CD4-positive, alpha-beta memory T cell (primary cell): ENCODE measurements at regions not wholly inside any gene's neighbourhood (a gene's known extent, or its start where the extent isn't known, plus 50 kb on each side); places are given as distances from the start of the nearest gene placed in this dataset.

ENCODE experiments used
- CTCF ChIA-PET: fragments of 350-600 bp; sonication (Branson Sonifier 250); formaldehyde crosslinking; loops from one replicate; lab custom pipeline; 2021; ENCODE audit warnings: inconsistent platforms; ENCODE audit not compliant: partially characterized antibody; lab: Charles Lee
- POLR2A ChIA-PET: fragments of 350-600 bp; sonication (Branson Sonifier 250); formaldehyde crosslinking; loops from one replicate; lab custom pipeline; 2021; ENCODE audit not compliant: partially characterized antibody; lab: Charles Lee
- DNase-seq, 5 donors: peaks; one replicate each; pipeline versions ENCODE4 v3.0.0 to v3.0.0-alpha.2; 2020 to 2022; ENCODE audit warnings: mixed read lengths in 1 of 5
- H3K27ac ChIP-seq: one replicate; pipeline ENCODE4 v1.7.0; 2013; ENCODE audit warnings: low read depth, low read length
- H3K27me3 ChIP-seq: 2 replicates; pipeline ENCODE4 v1.7.0; 2013; ENCODE audit warnings: mild to moderate bottlenecking, low read length, moderate library complexity; ENCODE audit not compliant: insufficient read depth
- H3K36me3 ChIP-seq: 2 replicates; pipeline ENCODE4 v1.7.0; 2013; ENCODE audit warnings: mild to moderate bottlenecking, low read length, moderate library complexity; ENCODE audit not compliant: insufficient read depth
- H3K4me1 ChIP-seq: 2 replicates; pipeline ENCODE4 v1.7.0; 2013; ENCODE audit warnings: mild to moderate bottlenecking, low read length, moderate library complexity; ENCODE audit not compliant: insufficient read depth
- H3K4me3 ChIP-seq, 2 donors: one replicate each; pipeline ENCODE4 v1.7.0; 2013; ENCODE audit warnings: low read length in 2 of 2, mild to moderate bottlenecking in 1 of 2
- H3K9me3 ChIP-seq, 2 donors: one replicate each; pipeline ENCODE4 v1.7.0; 2013; ENCODE audit warnings: low read length in 2 of 2, control low read depth in 1 of 2; ENCODE audit not compliant: control insufficient read depth in 1 of 2
- H3K27ac Mint-ChIP-seq, 7 donors: one replicate each; pipeline ENCODE4 v1.8.0; 2020 to 2021; ENCODE audit warnings: mixed read lengths in 7 of 7, mild to moderate bottlenecking in 6 of 7, inconsistent platforms in 3 of 7, moderate library complexity in 3 of 7
- H3K27me3 Mint-ChIP-seq, 2 donors: one replicate each; pipeline ENCODE4 v1.8.0; 2020 to 2021; ENCODE audit warnings: mixed read lengths in 2 of 2
- H3K36me3 Mint-ChIP-seq, 2 donors: one replicate each; pipeline ENCODE4 v1.8.0; 2020 to 2021; ENCODE audit warnings: mixed read lengths in 2 of 2, inconsistent platforms in 1 of 2, mild to moderate bottlenecking in 1 of 2
- H3K4me1 Mint-ChIP-seq, 4 donors: one replicate each; pipeline ENCODE4 v1.8.0; 2020 to 2021; ENCODE audit warnings: mixed read lengths in 4 of 4, mild to moderate bottlenecking in 1 of 4
- H3K4me3 Mint-ChIP-seq, 8 donors: one replicate each; pipeline ENCODE4 v1.8.0; 2020 to 2021; ENCODE audit warnings: mixed read lengths in 8 of 8, mild to moderate bottlenecking in 7 of 8, moderate library complexity in 6 of 8, inconsistent platforms in 3 of 8
- H3K9me3 Mint-ChIP-seq, 8 donors: one replicate each; pipeline ENCODE4 v1.8.0; 2020 to 2021; ENCODE audit warnings: mixed read lengths in 8 of 8, mild to moderate bottlenecking in 5 of 8, inconsistent platforms in 3 of 8, moderate library complexity in 1 of 8
- intact Hi-C: fragments of 100-400 bp; cut with micrococcal nuclease; formaldehyde crosslinking; loops from one replicate; pipeline ENCODE4 v1.15.1; 2023

DNA sequence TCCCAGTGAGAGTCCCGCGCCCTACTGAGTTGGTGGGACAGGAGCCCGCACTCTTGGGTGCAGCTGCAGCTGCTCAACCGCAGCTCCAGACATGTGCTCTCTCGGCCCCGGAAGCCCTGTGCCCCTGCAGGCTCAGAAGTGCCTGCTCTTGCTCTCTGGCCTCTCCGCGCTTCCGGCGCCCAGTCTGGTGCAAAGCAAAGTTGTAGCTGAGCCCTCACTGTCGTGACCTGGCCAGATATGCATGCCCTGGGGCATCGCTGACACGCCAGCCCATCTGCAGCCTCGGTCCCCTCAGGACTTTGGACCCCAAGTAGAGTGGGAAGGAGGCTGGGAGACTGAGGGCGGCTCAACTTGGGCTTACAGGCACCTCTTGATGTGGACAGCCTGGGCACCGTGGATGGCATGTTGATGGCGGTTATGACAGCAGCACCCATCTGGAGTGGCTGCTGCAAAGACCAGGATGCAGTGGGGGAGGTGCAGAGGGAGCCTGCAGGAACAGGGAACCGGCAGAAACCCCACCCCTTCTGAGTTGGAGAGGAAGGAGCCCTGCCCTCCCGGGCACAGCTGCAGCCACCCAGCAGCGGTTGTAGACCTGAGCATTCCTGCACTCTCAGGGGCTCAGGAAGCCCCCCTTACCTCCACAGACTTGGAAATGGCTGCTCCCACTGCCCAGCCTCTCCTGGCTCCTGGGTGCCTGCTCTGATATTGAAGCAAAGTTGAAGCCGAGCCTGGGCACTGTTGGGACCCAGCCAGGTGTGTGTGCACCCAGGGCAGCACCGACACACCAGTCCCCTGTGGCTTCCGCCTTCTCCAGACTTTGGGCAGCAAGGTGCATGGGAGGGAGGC, 462.6 kb downstream of the TBC1D32 start:
- no peaks in the 10 kb centered on the region for H3K36me3 Mint-ChIP-seq
- POLR2A ChIA-PET, result no interaction called here
- H3K4me1 Mint-ChIP-seq, result no peaks in the 10 kb centered on the region
- intact Hi-C loops, result no loop called here
- H3K9me3 Mint-ChIP-seq, result peaks cover 0 to 6% (median 0%) of the 10 kb centered on the region in 8 donors
- H3K27ac ChIP-seq, result no peak overlapping the region
- no peaks in the 10 kb centered on the region for H3K27me3 ChIP-seq
- no peaks in the 10 kb centered on the region for H3K36me3 ChIP-seq
- H3K4me3 ChIP-seq, result no peak overlapping the region
- no peak overlapping the region for H3K27ac Mint-ChIP-seq
- no peak overlapping the region for H3K4me3 Mint-ChIP-seq
- H3K9me3 ChIP-seq, result peaks cover 0 to 3% of the 10 kb centered on the region in 2 donors
- no peak for DNase-seq
- H3K4me1 ChIP-seq, result no peaks in the 10 kb centered on the region
- H3K27me3 Mint-ChIP-seq, result no peaks in the 10 kb centered on the region
- CTCF ChIA-PET, result no interaction called here

DNA sequence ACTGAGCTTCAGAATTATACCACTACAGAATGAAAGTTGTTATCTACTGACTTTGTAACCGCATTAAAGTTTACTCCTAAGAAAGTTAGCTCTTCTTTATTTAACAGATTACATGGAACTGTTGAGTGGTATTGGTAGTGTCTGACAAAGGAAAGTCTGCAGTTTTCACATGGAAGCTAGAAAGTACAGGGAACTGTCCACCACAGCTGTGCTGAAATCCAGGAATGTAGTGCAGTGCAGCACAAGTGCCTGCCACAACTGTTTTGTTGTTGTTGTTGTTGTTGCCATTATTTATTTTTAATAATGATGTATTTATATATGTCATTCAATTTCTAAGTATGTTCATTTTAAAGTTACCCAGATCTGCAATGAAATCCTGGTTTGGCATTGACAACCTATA, 464.9 kb downstream of the TBC1D32 start:
- Histone ChIP-seq H3K36me3 (no peaks in the 10 kb centered on the region), H3K9me3 (peaks cover 0 to 3% of the 10 kb centered on the region in 2 donors), H3K27me3 (no peaks in the 10 kb centered on the region), H3K27ac (no peak overlapping the region), H3K4me1 (no peaks in the 10 kb centered on the region), H3K4me3 (no peak overlapping the region)
- H3K9me3 Mint-ChIP-seq, result peaks cover 0 to 6% (median 0%) of the 10 kb centered on the region in 8 donors
- H3K27ac Mint-ChIP-seq, result no peak overlapping the region
- no peaks in the 10 kb centered on the region for H3K36me3 Mint-ChIP-seq
- intact Hi-C loops, result no loop called here
- H3K4me1 Mint-ChIP-seq, result no peaks in the 10 kb centered on the region
- ChIA-PET POLR2A (no interaction called here), CTCF (no interaction called here)
- no peak overlapping the region for H3K4me3 Mint-ChIP-seq
- DNase-seq, result no peak
- no peaks in the 10 kb centered on the region for H3K27me3 Mint-ChIP-seq

GRCh38 chr6:120857422-120857821, 476.9 kb downstream of the TBC1D32 start:
- Mint-ChIP-seq H3K4me3 (no peak overlapping the region), H3K27me3 (no peaks in the 10 kb centered on the region)

DNA sequence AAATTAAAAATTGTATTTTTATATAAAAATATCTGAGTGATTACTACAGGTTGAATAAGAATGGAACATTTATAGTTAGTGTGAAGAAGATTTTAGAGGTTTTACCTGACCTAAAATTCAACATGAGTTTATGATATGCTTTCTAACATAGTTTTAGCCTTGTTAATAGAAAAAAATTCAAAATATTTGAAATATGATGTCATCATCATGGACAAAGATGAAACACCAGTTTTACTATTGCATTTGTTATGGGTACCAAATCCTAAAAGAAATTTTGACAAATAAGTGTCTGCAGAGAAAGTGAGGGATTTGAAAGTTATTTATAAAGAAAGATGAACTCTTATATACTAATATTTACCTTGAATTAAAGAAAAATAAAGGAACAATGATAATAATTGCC, 479.7 kb downstream of the TBC1D32 start:
- ChIA-PET POLR2A (no interaction called here), CTCF (no interaction called here)
- Histone ChIP-seq H3K27ac (no peak overlapping the region), H3K27me3 (no peaks in the 10 kb centered on the region), H3K36me3 (no peaks in the 10 kb centered on the region), H3K9me3 (no peaks in the 10 kb centered on the region), H3K4me1 (no peaks in the 10 kb centered on the region), H3K4me3 (no peak overlapping the region)
- H3K36me3 Mint-ChIP-seq, result no peaks in the 10 kb centered on the region
- no peak overlapping the region for H3K4me3 Mint-ChIP-seq
- H3K9me3 Mint-ChIP-seq, result peaks cover 0 to 6% (median 2%) of the 10 kb centered on the region in 8 donors
- no peaks in the 10 kb centered on the region for H3K27me3 Mint-ChIP-seq
- intact Hi-C loops, result no loop called here
- H3K27ac Mint-ChIP-seq, result no peak overlapping the region
- no peak for DNase-seq
- no peaks in the 10 kb centered on the region for H3K4me1 Mint-ChIP-seq

More at GRCh38 chr6:120857422-120857821, 476.9 kb downstream of the TBC1D32 start:
- no peaks in the 10 kb centered on the region for H3K27me3 ChIP-seq
- Mint-ChIP-seq H3K36me3 (no peaks in the 10 kb centered on the region), H3K27ac (no peak overlapping the region), H3K4me1 (no peaks in the 10 kb centered on the region), H3K9me3 (peaks cover 0 to 6% (median 2%) of the 10 kb centered on the region in 8 donors)
- intact Hi-C loops, result no loop called here
- DNase-seq, result no peak
- ChIA-PET POLR2A (no interaction called here), CTCF (no interaction called here)
- no peaks in the 10 kb centered on the region for H3K9me3 ChIP-seq
- no peak overlapping the region for H3K27ac ChIP-seq
- H3K4me1 ChIP-seq, result no peaks in the 10 kb centered on the region
- no peaks in the 10 kb centered on the region for H3K36me3 ChIP-seq
- no peak overlapping the region for H3K4me3 ChIP-seq

GRCh38 chr6:120853489-120853888, 480.8 kb downstream of the TBC1D32 start:
- Histone ChIP-seq H3K27ac (no peak overlapping the region), H3K36me3 (no peaks in the 10 kb centered on the region), H3K27me3 (no peaks in the 10 kb centered on the region), H3K4me3 (no peak overlapping the region), H3K4me1 (no peaks in the 10 kb centered on the region), H3K9me3 (no peaks in the 10 kb centered on the region)
- peaks cover 0 to 3% (median 2%) of the 10 kb centered on the region in 8 donors for H3K9me3 Mint-ChIP-seq
- intact Hi-C loops, result no loop called here
- ChIA-PET POLR2A (no interaction called here), CTCF (no interaction called here)
- no peak overlapping the region for H3K27ac Mint-ChIP-seq
- no peaks in the 10 kb centered on the region for H3K4me1 Mint-ChIP-seq
- no peak for DNase-seq
- H3K36me3 Mint-ChIP-seq, result no peaks in the 10 kb centered on the region
- no peaks in the 10 kb centered on the region for H3K27me3 Mint-ChIP-seq
- H3K4me3 Mint-ChIP-seq, result no peak overlapping the region

- DNase-seq, result no peak
- H3K27ac ChIP-seq, result no peak overlapping the region
- POLR2A ChIA-PET, result no interaction called here
- Mint-ChIP-seq H3K27ac (no peak overlapping the region), H3K4me3 (no peak overlapping the region), H3K9me3 (peaks cover 0 to 3% (median 0%) of the 10 kb centered on the region in 8 donors), H3K27me3 (no peaks in the 10 kb centered on the region), H3K36me3 (no peaks in the 10 kb centered on the region), H3K4me1 (no peaks in the 10 kb centered on the region)
- no peaks in the 10 kb centered on the region for H3K27me3 ChIP-seq
- CTCF ChIA-PET, result no interaction called here
- H3K36me3 ChIP-seq, result no peaks in the 10 kb centered on the region
- intact Hi-C loops, result no loop called here
- no peaks in the 10 kb centered on the region for H3K9me3 ChIP-seq
- no peak overlapping the region for H3K4me3 ChIP-seq
- H3K4me1 ChIP-seq, result no peaks in the 10 kb centered on the region
These were observed 481.9 kb downstream of the TBC1D32 start for GRCh38 chr6:120852293-120852849.

- no peaks in the 10 kb centered on the region for H3K4me1 Mint-ChIP-seq
These were observed 508.0 kb downstream of the TBC1D32 start for GRCh38 chr6:120826253-120826652.

More at GRCh38 chr6:120826253-120826652, 508.0 kb downstream of the TBC1D32 start:
- Histone ChIP-seq H3K9me3 (no peaks in the 10 kb centered on the region), H3K4me3 (no peak overlapping the region), H3K27me3 (no peaks in the 10 kb centered on the region), H3K27ac (no peak overlapping the region), H3K36me3 (no peaks in the 10 kb centered on the region), H3K4me1 (no peaks in the 10 kb centered on the region)
- intact Hi-C loops, result loop anchor here (5.0 kb wide), 1 partner anchor 1494 kb away; no protein-coding TSS in a partner anchor
- H3K9me3 Mint-ChIP-seq, result peaks cover 0 to 9% (median 0%) of the 10 kb centered on the region in 8 donors
- no peak overlapping the region for H3K27ac Mint-ChIP-seq
- no peak overlapping the region for H3K4me3 Mint-ChIP-seq
- peaks cover 0 to 2% of the 10 kb centered on the region in 2 donors for H3K27me3 Mint-ChIP-seq
- H3K36me3 Mint-ChIP-seq, result no peaks in the 10 kb centered on the region
- CTCF ChIA-PET, result interaction anchor here (1.2 to 1.3 kb wide), 2 partner anchors 9 to 1476 kb away, joined by 4 read pairs; no protein-coding TSS in a partner anchor
- POLR2A ChIA-PET, result no interaction called here
- DNase-seq, result no peak
